GM18511 (cell line): ENCODE measurements at regions not wholly inside any gene's neighbourhood (a gene's known extent, or its start where the extent isn't known, plus 50 kb on each side); places are given as distances from the start of the nearest gene placed in this dataset.
"Not testable (repeated sequence)": the region's sequence is repeated elsewhere in the genome, so short reads cannot be mapped to it uniquely, and the experiment has no call there.

ENCODE experiments used
- ATAC-seq: cut with Tn5 transposase; IDR thresholded peaks from one replicate; pipeline ENCODE4 v1.9.1; 2021; ENCODE audit warnings: mild to moderate bottlenecking, moderate library complexity; ENCODE audit not compliant: unreplicated experiment

DNA sequence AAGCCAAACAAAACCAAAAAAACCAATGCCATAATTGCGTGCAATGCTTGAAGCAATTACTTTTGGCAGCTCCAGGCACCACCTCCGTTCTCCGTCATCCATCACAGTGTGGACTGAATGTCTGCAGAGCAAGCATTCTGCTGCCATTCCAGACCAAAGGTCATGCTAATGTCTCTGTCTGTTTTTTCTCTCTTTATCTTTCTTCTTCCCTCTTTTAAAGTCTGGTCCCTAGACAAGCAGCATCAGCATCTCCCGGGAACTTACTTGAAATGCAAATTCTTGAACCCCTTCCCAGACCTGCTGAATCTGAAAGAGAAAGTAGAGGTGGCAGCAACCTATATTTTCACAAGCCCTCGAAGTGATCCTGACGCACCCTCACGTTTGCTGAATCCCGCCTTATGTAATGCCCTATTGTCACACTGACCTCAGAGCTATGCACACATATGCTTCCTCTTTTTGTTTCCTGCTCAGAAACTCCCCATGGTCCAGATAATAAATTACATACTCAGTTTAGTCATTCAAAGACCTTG lies 297.3 kb upstream of the PROK2 start:
- ATAC-seq, result peak; percentile 63

DNA sequence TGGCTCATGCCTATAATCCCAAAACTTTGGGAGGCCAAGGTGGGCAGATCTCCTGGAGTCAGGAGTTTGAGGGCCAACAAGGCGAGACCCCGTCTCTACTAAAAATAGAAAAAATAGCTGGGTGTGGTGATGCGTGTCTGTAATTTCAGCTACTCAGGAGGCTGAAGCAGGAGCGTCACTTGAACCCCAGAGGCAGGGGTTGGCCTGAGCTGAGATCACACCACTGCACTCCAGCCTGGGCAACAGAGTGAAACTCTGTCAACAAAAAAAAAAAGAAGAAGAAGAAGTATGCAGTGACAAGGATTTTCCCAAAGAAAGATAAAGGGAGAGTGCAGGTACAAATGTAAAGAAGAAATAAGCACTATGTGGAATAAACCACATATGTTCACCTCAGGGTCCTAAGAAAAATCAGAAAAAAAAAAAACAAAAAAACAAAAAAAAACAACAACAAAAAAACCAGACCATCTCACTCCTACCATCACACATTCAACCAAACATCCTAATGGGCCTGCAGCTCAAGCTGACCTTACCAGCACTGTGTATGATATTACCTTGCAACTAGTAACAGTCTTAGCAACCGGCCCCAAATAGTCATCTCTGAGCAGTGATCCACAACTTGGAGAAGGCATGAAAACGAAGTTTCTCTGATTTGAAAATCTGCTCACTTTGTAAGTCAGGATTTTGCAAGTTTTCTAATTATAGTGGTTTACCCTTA lies 296.7 kb upstream of the PROK2 start:
- no peak for ATAC-seq

DNA sequence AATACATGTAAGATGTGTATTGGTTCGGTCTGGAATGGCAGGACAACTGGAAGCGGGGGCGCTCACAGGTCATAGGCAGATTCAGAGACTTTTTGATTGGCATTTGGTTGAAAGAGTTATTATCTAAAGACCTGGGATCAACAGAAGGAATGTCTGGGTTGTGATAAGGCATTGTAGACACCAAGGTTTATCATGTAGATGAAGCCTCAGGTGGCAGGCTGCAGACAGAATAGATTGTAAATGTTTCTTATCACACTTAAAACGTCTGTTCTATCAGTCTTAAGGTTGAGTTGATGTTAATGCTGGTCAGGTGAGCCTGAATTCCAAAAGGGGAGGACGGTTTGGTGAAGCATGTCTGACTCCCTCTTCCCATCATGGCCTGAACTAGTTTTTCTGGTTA lies 295.9 kb upstream of the PROK2 start:
- no peak for ATAC-seq

DNA sequence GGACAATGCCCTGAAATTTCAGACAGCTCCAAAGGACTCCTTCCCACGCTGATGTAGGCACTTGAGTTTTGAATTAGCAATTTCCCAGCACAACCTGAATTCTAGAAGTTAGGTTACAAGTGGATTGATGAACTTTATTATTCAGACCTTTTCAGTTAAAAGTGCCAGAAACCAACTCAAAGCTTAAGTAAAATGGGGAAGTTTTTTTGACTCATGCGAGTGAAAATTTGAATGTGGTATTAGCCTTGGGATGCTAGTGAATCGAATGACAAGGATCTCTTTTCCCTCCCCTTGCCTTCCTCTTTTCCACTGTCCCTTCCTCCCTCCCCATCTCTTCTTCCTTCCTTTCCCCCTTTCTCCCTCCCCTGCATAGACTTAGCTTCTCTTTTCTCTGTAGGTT lies 295.1 kb upstream of the PROK2 start:
- no peak for ATAC-seq

DNA sequence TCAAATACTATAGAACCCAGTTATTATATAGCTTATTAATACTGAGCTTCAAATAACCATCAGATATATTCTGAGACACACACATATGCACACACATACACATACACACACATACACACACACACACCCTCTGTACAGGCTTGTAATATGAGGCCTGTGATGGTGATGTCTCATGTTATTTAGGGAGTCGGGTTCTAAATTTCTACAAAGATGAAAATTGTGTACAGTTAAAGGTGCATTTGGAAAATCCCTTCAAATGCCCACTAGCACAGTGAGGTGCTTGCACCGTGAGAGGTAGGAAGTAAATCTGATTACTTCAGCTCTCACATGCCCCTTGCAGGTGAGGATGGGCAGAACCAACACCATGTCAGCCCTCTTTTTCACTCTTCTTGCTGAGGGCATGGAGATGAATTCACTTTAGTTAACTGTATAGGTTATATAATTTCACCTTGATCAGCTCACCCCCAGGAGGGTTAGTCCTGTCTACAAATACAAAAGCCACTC lies 294.5 kb upstream of the PROK2 start:
- no peak for ATAC-seq

DNA sequence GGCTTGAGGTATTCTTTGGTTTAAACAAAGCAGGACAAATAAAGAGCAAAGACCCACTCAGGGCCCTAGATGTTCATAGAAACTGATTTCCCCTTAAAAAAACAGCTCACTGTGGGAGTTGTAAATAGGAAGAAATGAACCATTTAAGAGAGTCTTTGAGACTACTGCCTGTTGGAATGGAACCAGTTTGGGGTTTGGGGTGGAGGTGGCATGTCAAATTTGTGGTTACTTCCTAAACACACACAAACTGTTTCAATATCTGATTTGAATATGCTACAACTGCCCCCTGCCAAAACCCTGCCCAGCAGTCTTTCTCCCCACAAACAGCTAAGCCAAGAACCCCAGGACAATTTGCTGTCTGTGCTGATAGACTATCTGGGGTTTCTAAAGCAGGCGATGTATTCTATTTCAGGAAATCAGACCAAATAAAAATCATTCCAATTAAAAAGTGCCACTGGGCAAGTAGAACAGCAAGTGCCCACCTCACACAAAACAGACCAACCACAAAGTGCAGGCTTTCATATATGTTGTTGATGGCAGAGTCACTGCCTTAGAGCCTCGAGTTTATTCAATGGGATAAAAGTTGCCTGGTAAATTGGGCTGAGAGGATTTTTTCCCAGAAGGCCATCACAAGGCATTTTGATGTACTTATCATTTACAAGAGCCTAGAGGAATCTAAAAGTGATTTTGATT lies 293.9 kb upstream of the PROK2 start:
- peak; percentile 28 for ATAC-seq

DNA sequence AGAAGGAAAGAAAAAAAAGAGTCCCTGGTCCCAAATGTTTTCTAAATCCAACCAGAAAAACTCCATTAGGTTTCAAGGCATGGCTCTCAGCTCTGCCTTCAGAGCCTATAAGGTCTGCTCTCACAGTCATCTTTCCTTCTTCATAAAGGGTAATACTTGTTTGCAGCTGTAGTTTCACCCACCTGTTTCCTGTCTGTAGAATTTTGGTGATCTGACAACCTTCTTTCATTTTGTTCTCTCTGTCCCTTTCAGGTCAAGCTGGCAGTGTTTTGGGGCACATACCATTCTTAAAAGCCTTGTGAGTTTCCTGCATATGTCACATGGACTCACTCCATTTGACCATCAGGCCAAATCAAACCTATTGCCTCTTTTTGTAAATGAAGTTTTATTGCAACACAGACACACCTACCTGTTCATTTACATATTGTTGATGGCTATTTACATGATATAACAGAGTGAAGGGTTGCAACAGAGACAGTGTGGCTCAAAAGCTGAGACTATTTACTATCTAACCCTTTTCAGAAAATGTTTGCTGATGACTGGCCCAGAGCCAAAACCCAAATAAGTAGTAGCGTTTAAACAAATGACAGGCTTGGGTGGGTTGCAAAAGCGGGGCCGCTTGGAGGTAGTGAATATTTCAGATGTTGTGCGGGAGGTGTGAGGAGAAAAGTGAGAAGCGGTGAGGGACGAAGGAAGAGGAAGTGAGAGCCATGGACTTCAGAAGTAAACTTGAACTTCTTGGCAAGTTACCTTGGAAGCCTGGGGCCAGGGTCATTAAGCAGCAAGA lies 292.7 kb upstream of the PROK2 start:
- ATAC-seq, result peak; percentile 57

DNA sequence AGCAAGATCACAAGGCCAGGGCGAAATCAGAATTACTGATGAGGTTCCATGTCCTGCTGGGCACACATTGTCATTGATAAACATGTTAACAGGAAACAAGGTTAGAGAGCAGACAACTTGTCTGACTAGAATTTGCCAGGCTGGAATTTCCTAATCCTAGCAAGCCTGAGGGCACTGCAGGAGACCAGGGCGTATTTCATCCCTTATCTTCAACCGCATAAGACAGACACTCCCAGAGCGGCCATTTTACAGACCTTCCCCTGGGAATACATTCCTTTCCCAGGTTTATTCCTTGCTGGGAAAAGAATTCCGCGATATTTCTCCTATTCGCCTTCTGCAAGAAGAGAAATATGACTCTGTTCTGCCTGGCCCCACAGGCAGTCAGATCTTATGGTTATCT lies 290.9 kb upstream of the PROK2 start:
- not testable (repeated sequence) for ATAC-seq

DNA sequence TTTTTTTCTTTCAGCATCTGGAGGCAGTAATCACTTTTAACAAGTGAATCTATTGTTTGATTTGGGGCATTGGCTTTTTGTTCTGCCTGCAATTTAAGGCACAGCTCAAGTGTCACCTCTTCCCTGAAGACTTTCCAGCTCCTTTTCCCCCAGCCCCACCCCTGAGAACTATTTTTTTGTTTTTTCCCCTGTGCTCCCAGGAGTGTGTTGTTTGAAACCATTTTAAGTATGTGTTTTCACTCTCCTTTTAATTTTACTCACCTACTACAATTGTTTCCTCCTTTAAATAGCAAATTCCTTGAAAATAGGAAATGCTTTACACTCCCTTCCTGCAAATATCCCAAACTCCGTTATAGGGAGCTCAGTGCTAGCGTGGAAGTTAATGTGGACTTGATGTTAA lies 286.7 kb upstream of the PROK2 start:
- ATAC-seq, result no peak

DNA sequence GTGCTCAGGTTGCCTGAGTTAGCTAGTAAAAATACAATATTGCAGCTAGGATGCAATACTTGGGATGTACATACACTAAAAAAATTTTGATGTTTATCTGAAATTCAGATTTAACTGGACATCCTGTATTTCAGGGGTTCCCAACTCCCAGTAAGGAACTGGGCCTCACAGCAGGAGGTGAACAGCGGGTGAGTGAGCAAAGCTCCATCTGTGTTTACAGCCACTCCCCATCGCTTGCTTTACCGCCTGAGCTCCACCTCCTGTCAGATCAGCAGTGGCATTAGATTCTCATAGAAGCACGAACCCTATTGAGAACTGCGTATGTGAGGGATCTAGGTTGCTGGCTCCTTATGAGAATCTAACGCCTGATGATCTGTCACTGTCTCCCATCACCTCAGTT lies 285.1 kb upstream of the PROK2 start:
- ATAC-seq, result no peak

DNA sequence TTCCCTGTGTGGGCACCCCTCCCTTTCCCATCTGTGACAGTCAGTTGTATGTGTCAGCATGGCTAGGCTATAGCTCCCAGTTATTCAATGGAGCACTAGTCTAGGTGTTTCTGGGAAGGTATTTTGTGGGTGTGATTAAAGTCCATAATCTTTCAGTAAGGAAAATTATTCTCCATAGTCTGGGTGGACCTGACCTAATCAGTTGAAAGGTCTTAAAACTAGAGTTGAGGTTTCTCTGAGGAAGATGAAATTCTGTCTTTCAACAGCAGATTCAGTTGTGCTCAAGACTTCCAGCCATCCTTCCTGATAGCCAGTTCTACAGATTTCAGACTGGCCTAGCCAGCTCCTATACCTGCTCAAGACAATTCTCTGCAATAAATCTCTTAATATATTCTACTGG lies 284.6 kb upstream of the PROK2 start:
- ATAC-seq, result no peak

DNA sequence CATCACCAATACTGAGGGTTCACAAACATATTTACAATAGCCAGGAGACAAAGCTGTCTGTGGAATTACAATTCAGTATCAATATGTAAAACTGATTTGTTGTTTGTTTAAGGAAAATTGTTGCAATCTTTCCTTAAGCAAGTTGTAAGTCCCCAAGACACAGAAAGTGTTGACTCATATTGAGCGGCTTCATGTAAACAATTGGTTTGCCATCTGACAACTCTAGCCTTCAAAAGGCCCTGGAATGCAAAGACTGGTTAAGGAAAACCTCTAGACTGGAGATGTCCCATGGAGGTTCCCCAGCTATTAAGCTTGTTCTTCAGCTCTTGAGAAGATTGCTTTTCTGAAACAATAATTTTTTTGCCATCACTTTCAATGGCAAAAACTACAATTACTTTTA lies 283.7 kb upstream of the PROK2 start:
- ATAC-seq, result no peak

DNA sequence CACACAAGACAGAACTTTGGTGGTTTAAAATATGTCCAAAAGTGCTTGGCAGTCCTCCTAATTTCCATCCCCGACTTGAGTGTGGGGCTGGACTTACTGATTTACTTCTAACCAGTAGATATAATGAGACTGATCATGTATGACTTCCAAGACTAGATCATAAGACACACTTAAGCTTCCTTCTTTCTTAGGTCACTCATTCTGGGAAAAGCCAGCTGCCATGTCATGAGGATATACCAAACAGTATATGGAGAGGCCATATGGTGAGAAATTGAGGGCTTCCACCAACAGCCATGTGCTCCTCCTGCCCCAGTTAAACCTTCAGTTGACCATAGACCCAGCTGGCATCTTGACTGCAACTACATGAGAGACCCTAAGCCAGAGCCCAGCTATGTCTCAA lies 282.8 kb upstream of the PROK2 start:
- ATAC-seq, result no peak

DNA sequence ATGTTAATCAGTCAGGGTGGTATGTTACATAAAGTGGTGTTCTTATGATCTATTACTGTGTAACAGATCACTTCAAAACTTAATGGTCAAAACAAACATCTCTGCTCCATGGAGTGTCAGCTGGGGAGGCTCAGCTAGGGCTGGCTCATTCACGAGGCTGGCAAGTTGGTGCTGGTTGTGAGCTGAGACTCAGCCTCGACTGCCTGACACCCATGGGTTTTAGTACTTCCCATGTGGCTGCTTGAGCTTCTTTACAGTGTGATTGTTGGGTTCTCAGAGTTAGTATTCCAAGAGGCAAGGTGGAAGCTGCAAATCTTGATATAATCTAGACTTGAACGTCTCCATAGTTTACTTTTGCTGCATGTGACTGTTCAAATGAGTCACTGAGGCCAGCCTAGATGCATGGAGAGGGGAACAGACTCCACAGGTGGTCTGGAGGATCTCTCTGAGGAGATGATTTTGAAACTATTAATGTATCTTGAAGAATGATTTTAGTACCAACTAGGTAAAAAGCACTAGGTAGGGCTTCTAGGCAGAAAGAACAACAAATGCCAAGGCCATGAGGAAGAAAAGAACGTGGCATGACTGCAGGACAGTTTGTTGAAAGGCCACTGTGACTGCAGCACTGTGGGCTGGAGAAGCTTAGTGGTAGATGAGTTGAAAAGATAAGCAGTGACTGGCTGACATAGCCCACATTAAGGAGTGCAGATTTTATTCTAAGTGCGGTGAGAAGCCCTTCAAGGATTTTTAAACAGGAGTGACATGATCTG lies 281.1 kb upstream of the PROK2 start:
- ATAC-seq, result no peak

DNA sequence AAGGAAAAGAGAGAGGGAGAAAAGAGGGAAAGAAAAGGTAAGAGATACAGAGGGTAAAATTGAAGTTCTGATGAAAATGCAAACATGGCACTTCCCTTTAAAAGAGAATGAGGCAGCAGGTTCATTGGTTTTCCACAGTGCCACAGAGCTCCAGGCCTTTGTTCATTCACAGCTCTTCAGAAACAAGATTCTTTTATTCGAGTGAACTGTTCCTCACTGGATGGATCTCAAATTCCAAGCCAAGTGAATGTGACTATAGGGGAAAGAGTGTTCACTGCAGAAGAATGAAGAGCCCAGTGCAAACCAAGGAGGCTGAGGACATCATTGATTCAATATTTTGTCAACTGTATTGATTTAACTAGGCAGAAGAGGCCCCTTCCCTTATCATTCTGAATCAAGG lies 280.3 kb upstream of the PROK2 start:
- ATAC-seq, result no peak

DNA sequence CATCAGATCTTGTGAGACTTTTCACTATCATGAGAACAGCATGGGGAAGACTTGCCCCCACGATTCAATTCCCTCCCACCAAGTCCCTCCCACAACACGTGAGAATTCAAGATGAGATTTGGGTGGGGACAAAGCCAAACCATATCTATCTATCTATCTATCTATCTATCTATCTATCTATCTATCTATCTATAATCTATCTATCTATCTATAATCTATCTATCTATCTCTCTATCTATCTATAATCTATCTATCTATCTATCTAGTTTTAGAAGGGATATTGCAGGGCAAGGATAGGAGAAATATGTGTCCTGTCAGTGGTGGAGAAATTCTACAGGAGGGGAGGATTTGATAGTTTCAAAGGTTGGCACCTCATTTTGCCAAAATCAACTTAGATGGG lies 279.8 kb upstream of the PROK2 start:
- ATAC-seq, result not testable (repeated sequence)

DNA sequence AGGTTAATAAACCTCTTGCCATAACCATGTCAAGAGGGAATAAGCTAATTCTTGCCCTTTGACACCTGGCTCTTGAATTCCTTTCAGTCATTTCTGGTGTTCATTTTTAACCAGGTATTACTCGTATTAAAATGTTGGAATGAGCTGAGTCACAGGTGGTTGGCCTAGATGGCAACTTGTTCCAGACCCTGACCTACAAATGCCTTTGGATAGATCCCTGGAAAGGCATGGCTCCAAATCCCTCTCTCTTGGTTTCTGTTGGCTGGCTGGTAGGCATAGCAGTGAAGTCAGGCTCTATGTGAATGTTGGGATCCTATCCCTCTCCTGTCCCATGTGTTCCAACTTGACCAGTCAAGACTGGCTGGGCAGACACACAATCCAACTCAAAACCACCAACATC lies 277.1 kb upstream of the PROK2 start:
- ATAC-seq, result no peak

DNA sequence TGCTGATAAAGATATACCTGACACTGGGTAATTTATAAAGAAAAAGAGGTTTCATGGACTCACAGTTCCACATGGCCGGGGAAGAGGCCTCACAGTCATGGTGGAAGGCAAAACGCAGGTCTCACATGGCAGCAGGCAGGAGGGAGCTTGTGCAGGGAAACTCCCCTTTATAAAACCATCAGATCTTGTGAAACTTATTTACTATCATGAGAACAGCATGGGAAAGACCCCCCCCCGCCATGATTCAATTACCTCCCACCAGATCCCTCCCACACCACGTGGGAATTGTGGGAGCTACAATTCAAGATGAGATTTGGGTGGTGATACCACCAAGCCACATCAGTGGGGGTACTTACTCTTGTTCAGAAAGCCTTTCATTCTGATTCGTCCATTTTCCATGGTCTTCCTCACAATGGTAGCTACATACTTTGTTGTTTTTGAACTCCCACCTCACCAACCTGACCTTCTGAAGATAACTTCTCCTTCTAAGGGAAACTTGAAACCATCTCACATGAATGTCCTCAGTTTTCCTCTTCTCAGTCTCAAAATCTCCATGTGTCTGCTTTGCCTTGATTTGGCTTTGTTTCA lies 275.6 kb upstream of the PROK2 start:
- no peak for ATAC-seq

DNA sequence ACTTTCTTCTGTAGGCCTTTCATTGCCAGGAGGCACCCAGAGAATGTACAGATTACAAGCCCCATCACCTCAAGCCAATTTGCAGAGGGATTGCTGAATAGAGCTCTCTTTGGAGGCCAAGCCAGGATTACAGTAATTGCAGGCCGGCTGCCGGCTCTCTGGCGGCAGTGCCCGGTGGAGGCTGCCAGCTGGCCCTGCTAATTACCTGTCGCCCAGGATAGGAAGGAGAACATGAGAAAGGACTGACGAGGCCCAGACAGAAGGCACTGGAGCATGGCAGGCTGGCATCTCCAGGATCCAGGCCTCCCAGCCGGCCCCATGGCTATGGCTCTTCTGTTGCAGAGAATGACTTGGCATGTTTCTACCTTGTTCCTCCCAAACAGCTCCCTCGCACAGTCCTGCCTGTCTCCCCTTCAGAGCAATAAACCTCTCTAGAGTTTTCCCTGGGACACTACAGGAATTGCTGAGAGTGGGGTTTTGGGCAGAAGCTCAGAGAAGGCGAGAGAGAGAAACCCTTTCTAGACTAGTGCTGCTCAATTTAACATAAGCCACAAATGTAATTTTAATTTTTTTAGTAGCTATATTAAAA lies 273.6 kb upstream of the PROK2 start:
- no peak for ATAC-seq

DNA sequence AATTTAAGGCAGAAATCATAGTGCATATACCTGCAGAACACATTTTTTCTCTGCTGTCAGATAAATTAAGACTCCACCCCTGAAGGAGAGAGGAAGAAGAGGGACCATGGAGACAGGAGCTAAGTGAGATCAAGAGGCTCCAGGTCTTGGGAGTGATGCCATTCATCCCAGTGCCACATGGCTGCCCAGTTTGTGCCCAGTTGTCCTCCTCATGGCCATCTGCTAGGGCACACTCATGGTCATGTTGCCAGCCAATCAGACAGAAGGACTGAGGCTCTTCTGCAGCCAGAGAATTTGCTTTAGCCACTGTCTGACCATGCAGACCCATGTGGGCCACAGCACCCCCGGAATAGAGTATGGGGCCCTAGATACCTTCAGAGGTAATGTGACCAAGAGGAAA lies 270.5 kb upstream of the PROK2 start:
- ATAC-seq, result no peak
